HL-60 (cell line): ENCODE measurements at regions not wholly inside any gene's neighbourhood (a gene's known extent, or its start where the extent isn't known, plus 50 kb on each side); places are given as distances from the start of the nearest gene placed in this dataset.
"Not testable (repeated sequence)": the region's sequence is repeated elsewhere in the genome, so short reads cannot be mapped to it uniquely, and the experiment has no call there.

ENCODE experiments used
- DNase-seq, 2 experiments: peaks; one replicate each; pipeline ENCODE4 v3.0.0-alpha.2; 2010 to 2020; ENCODE audit warnings: low read depth in 1 of 2, low spot score in 1 of 2
- H3K27ac ChIP-seq: fragments of 250-450 bp; sonication (Bioruptor Pico); replicated peaks from 2 replicates; pipeline ENCODE4 v1.5.1; 2020; ENCODE audit warnings: mild to moderate bottlenecking, moderate library complexity
- H3K27me3 ChIP-seq: fragments of 250-450 bp; sonication (Bioruptor Pico); 2 replicates; pipeline ENCODE4 v1.5.1; 2021; ENCODE audit warnings: mild to moderate bottlenecking, moderate library complexity; ENCODE audit not compliant: insufficient read depth, poor library complexity, severe bottlenecking
- H3K4me3 ChIP-seq: replicated peaks from 2 replicates; pipeline ENCODE4 v1.5.1; 2011; ENCODE audit warnings: mild to moderate bottlenecking, control low read depth, low read length; ENCODE audit not compliant: insufficient read depth
- GABPA ChIP-seq: IDR thresholded peaks from 2 replicates; pipeline ENCODE4 v1.6.1; 2012; ENCODE audit warnings: low read depth
- POLR2AphosphoS5 ChIP-seq: IDR thresholded peaks from 2 replicates; pipeline ENCODE4 v1.6.1; 2012; ENCODE audit warnings: low read depth
- SPI1 ChIP-seq: IDR thresholded peaks from 2 replicates; pipeline ENCODE4 v1.6.1; 2012; ENCODE audit warnings: low read depth, mild to moderate bottlenecking, borderline replicate concordance
- TF ChIP-seq, protein P1 (sequence below): IDR thresholded peaks from 2 replicates; pipeline ENCODE4 v1.6.1; 2012; ENCODE audit warnings: low read depth; ENCODE audit not compliant: insufficient replicate concordance
- TF ChIP-seq, protein P2 (sequence below): IDR thresholded peaks from one replicate; pipeline ENCODE4 v1.5.1; 2011; ENCODE audit warnings: low read length, control low read depth, inconsistent platforms; ENCODE audit not compliant: insufficient read depth

DNA sequence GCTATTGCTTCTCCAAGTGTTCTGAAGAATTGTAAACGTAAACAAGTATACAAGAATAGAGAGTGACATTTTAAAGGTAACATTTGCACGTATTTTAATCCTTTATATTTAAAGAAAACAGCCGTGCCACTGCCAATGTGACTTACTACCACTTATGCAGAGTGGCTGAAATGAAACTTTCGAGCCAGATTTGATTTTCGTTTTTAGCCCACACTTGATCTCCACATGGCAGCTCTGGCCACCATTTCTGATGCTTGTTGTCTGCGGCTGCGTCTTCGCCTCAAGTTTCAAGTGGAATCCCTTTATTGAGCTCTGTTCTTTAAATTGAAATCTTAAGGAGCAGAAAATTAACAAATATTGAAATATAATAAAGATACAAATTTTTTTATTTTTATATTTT, 70.0 kb downstream of the ELAPOR2 start:
- TF ChIP-seq GABPA, result no peak
- TF ChIP-seq POLR2AphosphoS5, result no peak
- no peak overlapping the region for H3K4me3 ChIP-seq
- DNase-seq, result no peak
- H3K27ac ChIP-seq, result no peak overlapping the region
- no peaks in the 10 kb centered on the region for H3K27me3 ChIP-seq

DNA sequence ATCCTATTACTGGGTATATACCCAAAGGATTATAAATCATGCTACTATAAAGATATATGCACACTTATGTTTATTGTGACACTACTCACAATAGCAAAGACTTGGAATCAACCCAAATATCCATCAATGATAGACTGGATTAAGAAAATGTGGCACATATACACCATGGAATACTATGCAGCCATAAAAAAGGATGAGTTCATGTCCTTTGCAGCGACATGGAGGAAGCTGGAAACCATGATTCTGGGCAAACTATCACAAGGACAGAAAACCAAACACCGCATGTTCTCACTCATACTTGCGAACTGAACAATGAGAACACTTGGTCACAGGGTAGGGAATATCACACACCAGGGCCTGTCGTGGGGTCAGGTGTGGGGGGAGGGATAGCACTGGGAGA, 71.6 kb downstream of the ELAPOR2 start:
- not testable (repeated sequence) for DNase-seq, H3K27ac ChIP-seq, H3K4me3 ChIP-seq, H3K27me3 ChIP-seq

DNA sequence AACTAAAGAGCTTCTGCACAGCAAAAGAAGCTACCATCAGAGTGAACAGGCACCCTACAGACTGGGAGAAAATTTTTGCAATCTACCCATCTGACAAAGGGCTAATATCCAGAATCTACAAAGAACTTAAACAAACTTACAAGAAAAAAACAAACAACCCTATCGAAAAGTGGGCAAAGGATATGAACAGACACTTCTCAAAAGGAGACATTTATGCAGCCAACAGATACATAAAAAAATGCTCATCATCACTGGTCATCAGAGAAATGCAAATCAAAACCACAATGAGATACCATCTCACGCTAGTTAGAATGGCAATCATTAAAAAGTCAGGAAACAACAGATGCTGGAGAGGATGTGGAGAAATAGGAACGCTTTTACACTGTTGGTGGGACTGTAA, 72.1 kb downstream of the ELAPOR2 start:
- H3K27ac ChIP-seq, H3K4me3 ChIP-seq, DNase-seq, H3K27me3 ChIP-seq: not testable (repeated sequence)

DNA sequence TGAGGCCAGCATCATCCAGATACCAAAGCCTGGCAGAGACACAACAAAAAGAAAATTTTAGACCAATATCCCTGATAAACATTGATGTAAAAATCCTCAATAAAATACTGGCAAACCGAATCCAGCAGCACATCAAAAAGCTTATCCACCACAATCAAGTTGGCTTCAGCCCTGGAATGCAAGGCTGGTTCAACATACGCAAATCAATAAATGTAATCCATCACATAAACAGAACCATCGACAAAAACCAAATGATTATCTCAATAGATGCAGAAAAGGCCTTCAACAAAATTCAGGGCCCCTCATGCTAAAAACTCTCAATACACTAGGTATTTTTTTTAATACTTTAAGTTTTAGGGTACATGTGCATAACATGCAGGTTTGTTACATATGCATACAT, 74.1 kb downstream of the ELAPOR2 start:
- not testable (repeated sequence) for H3K4me3 ChIP-seq

DNA sequence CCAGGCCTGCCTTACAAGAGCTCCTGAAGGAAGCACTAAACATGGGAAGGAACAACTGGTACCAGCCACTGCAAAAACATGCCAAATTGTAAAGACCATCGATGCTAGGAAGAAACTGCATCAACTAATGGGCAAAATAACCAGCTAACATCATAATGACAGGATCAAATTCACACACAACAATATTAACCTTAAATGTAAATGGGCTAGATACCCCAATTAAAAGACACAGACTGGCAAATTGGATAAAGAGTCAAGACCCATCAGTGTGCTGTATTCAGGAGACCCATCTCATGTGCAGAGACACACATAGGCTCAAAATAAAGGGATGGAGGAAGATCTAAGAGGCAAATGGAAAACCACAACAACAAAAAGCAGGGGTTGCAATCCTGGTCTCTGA, 75.8 kb downstream of the ELAPOR2 start:
- H3K4me3 ChIP-seq, H3K27me3 ChIP-seq: not testable (repeated sequence)

More for the DNA sequence above, 74.1 kb downstream of the ELAPOR2 start:
- DNase-seq, H3K27ac ChIP-seq, H3K27me3 ChIP-seq: not testable (repeated sequence)

DNA sequence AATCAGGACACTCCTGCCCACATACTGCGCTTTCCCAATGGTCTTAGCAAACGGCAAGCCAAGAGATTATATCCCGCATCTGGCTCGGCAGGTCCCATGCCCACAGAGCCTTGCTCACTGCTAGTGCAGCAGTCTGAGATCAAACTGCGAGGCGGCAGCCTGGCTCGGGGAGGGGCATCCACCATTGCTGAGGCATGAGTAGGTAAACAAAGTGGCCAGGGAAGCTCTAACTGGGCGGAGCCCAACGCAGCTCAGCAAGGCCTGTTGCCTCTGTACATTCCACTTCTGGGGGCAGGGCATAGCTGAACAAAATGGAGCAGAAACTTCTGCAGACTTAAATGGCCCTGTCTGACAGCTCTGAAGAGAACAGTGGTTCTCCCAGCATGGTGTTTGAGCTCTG, 77.5 kb downstream of the ELAPOR2 start:
- not testable (repeated sequence) for DNase-seq, H3K27ac ChIP-seq, H3K27me3 ChIP-seq

More for the DNA sequence above, 75.8 kb downstream of the ELAPOR2 start:
- not testable (repeated sequence) for H3K27ac ChIP-seq, DNase-seq

DNA sequence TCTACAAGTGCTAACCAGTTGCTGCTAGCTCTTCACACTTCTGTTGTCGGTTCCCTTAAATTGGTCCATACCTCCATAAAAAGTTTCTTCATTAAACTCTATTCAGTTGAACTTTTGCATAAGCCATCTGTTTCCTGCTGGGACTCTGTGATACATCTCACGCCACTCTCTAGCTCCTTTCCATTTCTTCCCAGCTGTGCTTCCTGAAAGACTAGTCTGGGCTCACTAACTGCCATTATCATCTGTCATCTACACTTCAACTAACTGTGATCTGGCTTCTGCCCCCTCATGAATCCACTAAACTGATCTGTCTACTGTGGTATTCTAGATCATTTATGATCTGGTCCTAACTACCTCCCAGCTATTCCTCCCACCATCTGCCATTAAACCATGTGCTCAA, 78.3 kb downstream of the ELAPOR2 start:
- DNase-seq, result no peak
- TF ChIP-seq, protein P1, sequence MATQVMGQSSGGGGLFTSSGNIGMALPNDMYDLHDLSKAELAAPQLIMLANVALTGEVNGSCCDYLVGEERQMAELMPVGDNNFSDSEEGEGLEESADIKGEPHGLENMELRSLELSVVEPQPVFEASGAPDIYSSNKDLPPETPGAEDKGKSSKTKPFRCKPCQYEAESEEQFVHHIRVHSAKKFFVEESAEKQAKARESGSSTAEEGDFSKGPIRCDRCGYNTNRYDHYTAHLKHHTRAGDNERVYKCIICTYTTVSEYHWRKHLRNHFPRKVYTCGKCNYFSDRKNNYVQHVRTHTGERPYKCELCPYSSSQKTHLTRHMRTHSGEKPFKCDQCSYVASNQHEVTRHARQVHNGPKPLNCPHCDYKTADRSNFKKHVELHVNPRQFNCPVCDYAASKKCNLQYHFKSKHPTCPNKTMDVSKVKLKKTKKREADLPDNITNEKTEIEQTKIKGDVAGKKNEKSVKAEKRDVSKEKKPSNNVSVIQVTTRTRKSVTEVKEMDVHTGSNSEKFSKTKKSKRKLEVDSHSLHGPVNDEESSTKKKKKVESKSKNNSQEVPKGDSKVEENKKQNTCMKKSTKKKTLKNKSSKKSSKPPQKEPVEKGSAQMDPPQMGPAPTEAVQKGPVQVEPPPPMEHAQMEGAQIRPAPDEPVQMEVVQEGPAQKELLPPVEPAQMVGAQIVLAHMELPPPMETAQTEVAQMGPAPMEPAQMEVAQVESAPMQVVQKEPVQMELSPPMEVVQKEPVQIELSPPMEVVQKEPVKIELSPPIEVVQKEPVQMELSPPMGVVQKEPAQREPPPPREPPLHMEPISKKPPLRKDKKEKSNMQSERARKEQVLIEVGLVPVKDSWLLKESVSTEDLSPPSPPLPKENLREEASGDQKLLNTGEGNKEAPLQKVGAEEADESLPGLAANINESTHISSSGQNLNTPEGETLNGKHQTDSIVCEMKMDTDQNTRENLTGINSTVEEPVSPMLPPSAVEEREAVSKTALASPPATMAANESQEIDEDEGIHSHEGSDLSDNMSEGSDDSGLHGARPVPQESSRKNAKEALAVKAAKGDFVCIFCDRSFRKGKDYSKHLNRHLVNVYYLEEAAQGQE, result no peak
- no peak overlapping the region for H3K27ac ChIP-seq
- no peak overlapping the region for H3K4me3 ChIP-seq
- H3K27me3 ChIP-seq, result no peaks in the 10 kb centered on the region

More for the DNA sequence above, 77.5 kb downstream of the ELAPOR2 start:
- H3K4me3 ChIP-seq, result not testable (repeated sequence)

DNA sequence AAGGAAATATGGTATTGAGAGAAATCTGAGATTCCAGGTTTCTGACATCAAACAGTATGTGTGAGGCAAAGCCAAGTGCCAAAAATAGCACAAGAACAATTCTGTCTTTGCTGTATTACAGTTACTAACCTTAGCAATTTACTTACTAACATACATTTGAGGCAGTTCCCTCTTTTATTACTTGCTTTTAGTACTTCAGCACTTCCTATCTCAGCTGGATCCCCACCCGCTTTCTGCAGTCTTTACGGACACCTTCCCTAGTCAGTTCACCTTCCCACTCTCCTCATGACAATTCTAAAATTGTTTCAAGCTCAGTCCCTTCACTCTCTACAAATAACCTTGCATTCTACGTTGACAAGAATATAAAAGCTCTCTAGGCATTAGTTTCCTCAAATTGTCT, 79.2 kb downstream of the ELAPOR2 start:
- no peak overlapping the region for H3K27ac ChIP-seq
- no peak for TF ChIP-seq SPI1
- TF ChIP-seq, protein P1, result no peak
- TF ChIP-seq, protein P2, sequence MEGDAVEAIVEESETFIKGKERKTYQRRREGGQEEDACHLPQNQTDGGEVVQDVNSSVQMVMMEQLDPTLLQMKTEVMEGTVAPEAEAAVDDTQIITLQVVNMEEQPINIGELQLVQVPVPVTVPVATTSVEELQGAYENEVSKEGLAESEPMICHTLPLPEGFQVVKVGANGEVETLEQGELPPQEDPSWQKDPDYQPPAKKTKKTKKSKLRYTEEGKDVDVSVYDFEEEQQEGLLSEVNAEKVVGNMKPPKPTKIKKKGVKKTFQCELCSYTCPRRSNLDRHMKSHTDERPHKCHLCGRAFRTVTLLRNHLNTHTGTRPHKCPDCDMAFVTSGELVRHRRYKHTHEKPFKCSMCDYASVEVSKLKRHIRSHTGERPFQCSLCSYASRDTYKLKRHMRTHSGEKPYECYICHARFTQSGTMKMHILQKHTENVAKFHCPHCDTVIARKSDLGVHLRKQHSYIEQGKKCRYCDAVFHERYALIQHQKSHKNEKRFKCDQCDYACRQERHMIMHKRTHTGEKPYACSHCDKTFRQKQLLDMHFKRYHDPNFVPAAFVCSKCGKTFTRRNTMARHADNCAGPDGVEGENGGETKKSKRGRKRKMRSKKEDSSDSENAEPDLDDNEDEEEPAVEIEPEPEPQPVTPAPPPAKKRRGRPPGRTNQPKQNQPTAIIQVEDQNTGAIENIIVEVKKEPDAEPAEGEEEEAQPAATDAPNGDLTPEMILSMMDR, result no peak
- no peak for TF ChIP-seq POLR2AphosphoS5
- TF ChIP-seq GABPA, result no peak
- no peak overlapping the region for H3K4me3 ChIP-seq
- no peak for DNase-seq
- H3K27me3 ChIP-seq, result no peaks in the 10 kb centered on the region
